ENCODE measurements at regions not wholly inside any gene's neighbourhood (a gene's known extent, or its start where the extent isn't known, plus 50 kb on each side); places are given as distances from the start of the nearest gene placed in this dataset.
A peak's percentile ranks its signal among the peaks of the same experiment; 100 is the strongest.

- TF ChIP-seq CTCF (IDR thresholded peaks at IDR 0.05): no peak
- TF ChIP-seq EP300 (IDR thresholded peaks at IDR 0.05; ENCODE audit: borderline replicate concordance in 1 of 2, low read depth in 1 of 2, low read length in 1 of 2): no peak
- no peak for TF ChIP-seq GATA2 (CRISPR knock-in tag; IDR thresholded peaks at IDR 0.05)
- no peak for TF ChIP-seq NFIC (IDR thresholded peaks at IDR 0.05; ENCODE audit: borderline replicate concordance)
- no peak for TF ChIP-seq MXI1 (IDR thresholded peaks at IDR 0.05; ENCODE audit: low read depth, low read length)
- TF ChIP-seq USF2 (IDR thresholded peaks at IDR 0.05; ENCODE audit: borderline replicate concordance, low read depth, low read length): no peak
- peak; percentile 23; the same call in 1 of the 2 replicates for TF ChIP-seq REST (IDR thresholded peaks at IDR 0.05; ENCODE audit: low read depth, low read length)
- TF ChIP-seq TAF1 (IDR thresholded peaks at IDR 0.05; ENCODE audit: borderline replicate concordance, low read depth, low read length): no peak
- TF ChIP-seq GABPA (IDR thresholded peaks at IDR 0.05; ENCODE audit: low read depth): no peak
- no peak for TF ChIP-seq RAD21 (IDR thresholded peaks at IDR 0.05; ENCODE audit: low read length)
- no peak for TF ChIP-seq ZBTB33 (IDR thresholded peaks at IDR 0.05; ENCODE audit: borderline replicate concordance, low read depth)
- TF ChIP-seq IRF3 (IDR thresholded peaks at IDR 0.05; ENCODE audit: low read depth, low read length): no peak
- peak; percentile 60 for TF ChIP-seq PBX3 (IDR thresholded peaks at IDR 0.05)
- no peak for TF ChIP-seq FOXJ3 (CRISPR knock-in tag; IDR thresholded peaks at IDR 0.05)
These were observed 117.5 kb upstream of the ID4 start for GRCh38 chr6:19719691-19720128.
